ENCODE measurements at regions not wholly inside any gene's neighbourhood (a gene's known extent, or its start where the extent isn't known, plus 50 kb on each side); places are given as distances from the start of the nearest gene placed in this dataset.
"Not testable (repeated sequence)": the region's sequence is repeated elsewhere in the genome, so short reads cannot be mapped to it uniquely, and the experiment has no call there.

- peaks cover 4% of the 10 kb centered on the region for H3K36me3 Mint-ChIP-seq (ENCODE audit: low read depth)
- peaks cover 4% of the 10 kb centered on the region for H3K9me3 Mint-ChIP-seq
- intact Hi-C loops (cut with micrococcal nuclease): no loop called here
- no peaks in the 10 kb centered on the region for H3K27me3 Mint-ChIP-seq (ENCODE audit: insufficient read depth)
- DNase-seq (ENCODE audit: low spot score): no peak
- H3K4me1 Mint-ChIP-seq (ENCODE audit: low read depth): peaks cover 7% of the 10 kb centered on the region
- H3K27ac Mint-ChIP-seq: no peak overlapping the region
- H3K4me3 Mint-ChIP-seq: no peak overlapping the region
Measured at GRCh38 chr6:141472162-141472928, 660.4 kb upstream of the GJE1 start.

DNA sequence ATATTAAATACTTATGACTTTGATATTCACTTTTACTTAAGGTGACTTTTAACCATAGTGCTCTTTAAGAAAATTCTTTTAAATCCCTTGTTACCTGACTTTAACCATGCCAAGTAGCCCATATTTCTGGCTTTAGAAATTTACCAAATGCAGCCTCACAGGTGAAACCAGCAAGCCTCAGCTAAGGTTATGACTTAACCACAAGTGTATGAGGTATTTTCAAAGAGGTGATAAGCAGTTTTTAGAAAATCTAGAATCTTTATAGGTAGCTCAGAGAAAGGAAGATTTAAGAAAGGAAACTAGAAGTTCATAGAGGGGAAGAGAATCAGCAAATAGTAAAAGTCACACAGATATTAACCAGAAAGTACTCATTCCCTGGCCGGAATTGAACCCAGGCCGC lies 661.9 kb upstream of the GJE1 start:
- H3K36me3 Mint-ChIP-seq (ENCODE audit: low read depth): peaks cover 4% of the 10 kb centered on the region
- no peaks in the 10 kb centered on the region for H3K27me3 Mint-ChIP-seq (ENCODE audit: insufficient read depth)
- H3K9me3 Mint-ChIP-seq: peaks cover 4% of the 10 kb centered on the region
- intact Hi-C loops (cut with micrococcal nuclease): no loop called here
- H3K27ac Mint-ChIP-seq: no peak overlapping the region
- no peak overlapping the region for H3K4me3 Mint-ChIP-seq
- no peak for DNase-seq (ENCODE audit: low spot score)
- peaks cover 7% of the 10 kb centered on the region for H3K4me1 Mint-ChIP-seq (ENCODE audit: low read depth)

- no peak for DNase-seq (ENCODE audit: low spot score)
- peaks cover 14% of the 10 kb centered on the region for H3K4me1 Mint-ChIP-seq (ENCODE audit: low read depth)
- no peak overlapping the region for H3K27ac Mint-ChIP-seq
- no peaks in the 10 kb centered on the region for H3K36me3 Mint-ChIP-seq (ENCODE audit: low read depth)
- no peak overlapping the region for H3K4me3 Mint-ChIP-seq
- H3K9me3 Mint-ChIP-seq: no peaks in the 10 kb centered on the region
- intact Hi-C loops (cut with micrococcal nuclease): loop anchor here (10.0 kb wide), 1 partner anchor 47 kb away; no protein-coding TSS in a partner anchor
- no peaks in the 10 kb centered on the region for H3K27me3 Mint-ChIP-seq (ENCODE audit: insufficient read depth)
Measured at GRCh38 chr6:141467881-141468280, 664.8 kb upstream of the GJE1 start.

- Mint-ChIP-seq H3K27me3 (ENCODE audit: insufficient read depth) (no peaks in the 10 kb centered on the region), H3K4me1 (ENCODE audit: low read depth) (peaks cover 14% of the 10 kb centered on the region), H3K36me3 (ENCODE audit: low read depth) (no peaks in the 10 kb centered on the region), H3K9me3 (no peaks in the 10 kb centered on the region), H3K27ac (no peak overlapping the region), H3K4me3 (no peak overlapping the region)
- intact Hi-C loops (cut with micrococcal nuclease): loop anchor here (10.0 kb wide), 1 partner anchor 48 kb away; no protein-coding TSS in a partner anchor
- DNase-seq (ENCODE audit: low spot score): no peak
Measured at GRCh38 chr6:141467041-141467440, 665.7 kb upstream of the GJE1 start.

- H3K36me3 Mint-ChIP-seq (ENCODE audit: low read depth): no peaks in the 10 kb centered on the region
- H3K27ac Mint-ChIP-seq: no peak overlapping the region
- intact Hi-C loops (cut with micrococcal nuclease): loop anchor here (5.0 to 10.0 kb wide), 3 partner anchors 50 to 138 kb away; no protein-coding TSS in a partner anchor
- no peak overlapping the region for H3K4me3 Mint-ChIP-seq
- no peaks in the 10 kb centered on the region for H3K9me3 Mint-ChIP-seq
- H3K27me3 Mint-ChIP-seq (ENCODE audit: insufficient read depth): no peaks in the 10 kb centered on the region
- no peak for DNase-seq (ENCODE audit: low spot score)
- H3K4me1 Mint-ChIP-seq (ENCODE audit: low read depth): peaks cover 14% of the 10 kb centered on the region
Measured at GRCh38 chr6:141464896-141465295, 667.8 kb upstream of the GJE1 start.

DNA sequence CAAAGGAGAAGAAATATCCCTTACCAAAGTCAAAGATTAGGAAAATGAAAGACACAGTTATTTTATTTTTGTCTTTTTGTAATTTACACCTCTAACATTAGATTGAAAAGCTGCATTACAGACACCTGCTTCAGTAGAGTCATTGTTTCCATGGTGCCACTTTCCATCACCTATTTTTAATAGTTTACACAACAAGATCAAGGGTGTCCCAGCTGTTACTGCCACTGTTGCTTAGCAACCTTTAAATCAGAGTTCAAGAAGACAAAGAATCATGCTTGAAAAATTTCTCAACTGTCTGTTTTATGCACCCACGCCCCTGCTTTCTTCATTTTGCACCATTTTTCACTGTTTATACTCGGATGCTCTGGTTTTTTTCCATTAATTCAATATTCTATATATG lies 668.2 kb upstream of the GJE1 start:
- H3K9me3 Mint-ChIP-seq: no peaks in the 10 kb centered on the region
- DNase-seq (ENCODE audit: low spot score): no peak
- H3K4me1 Mint-ChIP-seq (ENCODE audit: low read depth): peaks cover 14% of the 10 kb centered on the region
- no peak overlapping the region for H3K27ac Mint-ChIP-seq
- no peaks in the 10 kb centered on the region for H3K27me3 Mint-ChIP-seq (ENCODE audit: insufficient read depth)
- intact Hi-C loops (cut with micrococcal nuclease): loop anchor here (5.0 to 10.0 kb wide), 3 partner anchors 50 to 137 kb away; no protein-coding TSS in a partner anchor
- no peak overlapping the region for H3K4me3 Mint-ChIP-seq
- no peaks in the 10 kb centered on the region for H3K36me3 Mint-ChIP-seq (ENCODE audit: low read depth)

- no peak overlapping the region for H3K27ac Mint-ChIP-seq
- H3K4me3 Mint-ChIP-seq: no peak overlapping the region
- DNase-seq (ENCODE audit: low spot score): no peak
- H3K27me3 Mint-ChIP-seq (ENCODE audit: insufficient read depth): no peaks in the 10 kb centered on the region
- no peaks in the 10 kb centered on the region for H3K9me3 Mint-ChIP-seq
- no peaks in the 10 kb centered on the region for H3K36me3 Mint-ChIP-seq (ENCODE audit: low read depth)
- H3K4me1 Mint-ChIP-seq (ENCODE audit: low read depth): peaks cover 14% of the 10 kb centered on the region
- intact Hi-C loops (cut with micrococcal nuclease): loop anchor here (1.0 to 10.0 kb wide), 4 partner anchors 20 to 136 kb away; no protein-coding TSS in a partner anchor
Measured at GRCh38 chr6:141463237-141463977, 669.3 kb upstream of the GJE1 start.

DNA sequence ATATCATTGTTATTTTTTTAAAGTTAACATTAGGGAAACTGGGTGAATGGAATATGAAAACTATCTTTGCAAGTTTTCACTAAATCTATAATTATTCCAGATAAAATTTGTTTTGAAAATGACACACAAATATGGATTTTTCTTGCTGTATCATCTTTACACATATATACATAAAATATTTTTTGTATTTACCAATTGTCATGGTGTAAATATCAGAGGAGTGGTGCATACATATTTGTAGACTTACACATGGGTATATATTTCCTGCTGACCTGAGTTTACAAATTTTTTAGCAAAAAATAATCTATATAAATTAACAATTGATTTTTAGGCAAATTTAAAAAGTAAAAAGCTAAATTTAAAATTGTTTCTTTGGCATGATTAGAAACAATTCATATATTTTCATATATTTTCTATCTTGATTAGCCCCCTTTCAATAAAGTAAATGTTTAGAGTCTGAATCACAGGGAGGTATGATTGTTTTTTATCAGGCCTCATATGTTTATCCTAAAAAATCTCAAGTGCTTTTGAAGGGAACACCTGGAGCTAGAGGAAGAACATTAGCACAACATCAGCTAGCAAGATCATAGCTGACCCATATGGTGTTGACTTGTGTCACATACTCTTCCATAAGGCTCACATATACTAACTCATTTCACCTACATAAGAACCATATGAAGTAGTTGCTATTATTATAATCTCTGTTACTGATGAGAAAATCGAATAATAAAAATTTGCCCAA lies 671.8 kb upstream of the GJE1 start:
- Mint-ChIP-seq H3K4me1 (ENCODE audit: low read depth) (peaks cover 7% of the 10 kb centered on the region), H3K36me3 (ENCODE audit: low read depth) (no peaks in the 10 kb centered on the region), H3K4me3 (no peak overlapping the region), H3K27ac (no peak overlapping the region), H3K9me3 (no peaks in the 10 kb centered on the region), H3K27me3 (ENCODE audit: insufficient read depth) (no peaks in the 10 kb centered on the region)
- DNase-seq (ENCODE audit: low spot score): no peak
- intact Hi-C loops (cut with micrococcal nuclease): loop anchor here (5.0 to 10.0 kb wide), 3 partner anchors 54 to 134 kb away; no protein-coding TSS in a partner anchor

DNA sequence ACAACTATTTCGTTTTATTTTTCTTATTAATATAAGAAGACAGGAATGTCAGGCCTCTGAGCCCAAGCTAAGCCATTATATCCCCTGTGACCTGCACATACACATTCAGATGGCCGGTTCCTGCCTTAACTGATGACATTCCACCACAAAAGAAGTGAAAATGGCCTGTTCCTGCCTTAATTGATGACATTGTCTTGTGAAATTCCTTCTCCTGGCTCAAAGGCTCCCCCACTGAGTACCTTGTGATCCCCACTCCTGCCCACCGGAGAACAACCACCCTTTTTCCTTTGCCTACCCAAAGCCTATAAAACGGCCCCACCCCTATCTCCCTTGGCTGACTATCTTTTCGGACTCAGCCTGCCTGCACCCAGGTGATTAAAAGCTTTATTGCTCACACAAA lies 672.5 kb upstream of the GJE1 start:
- DNase-seq (ENCODE audit: low spot score); H3K9me3 Mint-ChIP-seq; H3K27me3 Mint-ChIP-seq (ENCODE audit: insufficient read depth); H3K4me1 Mint-ChIP-seq (ENCODE audit: low read depth); H3K27ac Mint-ChIP-seq; H3K36me3 Mint-ChIP-seq (ENCODE audit: low read depth); H3K4me3 Mint-ChIP-seq: not testable (repeated sequence)
- intact Hi-C loops (cut with micrococcal nuclease): loop anchor here (5.0 to 10.0 kb wide), 3 partner anchors 55 to 133 kb away; no protein-coding TSS in a partner anchor

GRCh38 chr6:141457984-141458383 lies 674.7 kb upstream of the GJE1 start:
- H3K27ac Mint-ChIP-seq; H3K4me3 Mint-ChIP-seq; H3K9me3 Mint-ChIP-seq; intact Hi-C loops (cut with micrococcal nuclease); H3K4me1 Mint-ChIP-seq (ENCODE audit: low read depth); DNase-seq (ENCODE audit: low spot score); H3K36me3 Mint-ChIP-seq (ENCODE audit: low read depth); H3K27me3 Mint-ChIP-seq (ENCODE audit: insufficient read depth): not testable (repeated sequence)

GRCh38 chr6:141452354-141452686 lies 680.4 kb upstream of the GJE1 start:
- no peak overlapping the region for H3K4me3 Mint-ChIP-seq
- no peaks in the 10 kb centered on the region for H3K36me3 Mint-ChIP-seq (ENCODE audit: low read depth)
- no peaks in the 10 kb centered on the region for H3K4me1 Mint-ChIP-seq (ENCODE audit: low read depth)
- intact Hi-C loops (cut with micrococcal nuclease): no loop called here
- no peaks in the 10 kb centered on the region for H3K9me3 Mint-ChIP-seq
- no peak overlapping the region for H3K27ac Mint-ChIP-seq
- DNase-seq (ENCODE audit: low spot score): no peak
- peaks cover 2% of the 10 kb centered on the region for H3K27me3 Mint-ChIP-seq (ENCODE audit: insufficient read depth)

DNA sequence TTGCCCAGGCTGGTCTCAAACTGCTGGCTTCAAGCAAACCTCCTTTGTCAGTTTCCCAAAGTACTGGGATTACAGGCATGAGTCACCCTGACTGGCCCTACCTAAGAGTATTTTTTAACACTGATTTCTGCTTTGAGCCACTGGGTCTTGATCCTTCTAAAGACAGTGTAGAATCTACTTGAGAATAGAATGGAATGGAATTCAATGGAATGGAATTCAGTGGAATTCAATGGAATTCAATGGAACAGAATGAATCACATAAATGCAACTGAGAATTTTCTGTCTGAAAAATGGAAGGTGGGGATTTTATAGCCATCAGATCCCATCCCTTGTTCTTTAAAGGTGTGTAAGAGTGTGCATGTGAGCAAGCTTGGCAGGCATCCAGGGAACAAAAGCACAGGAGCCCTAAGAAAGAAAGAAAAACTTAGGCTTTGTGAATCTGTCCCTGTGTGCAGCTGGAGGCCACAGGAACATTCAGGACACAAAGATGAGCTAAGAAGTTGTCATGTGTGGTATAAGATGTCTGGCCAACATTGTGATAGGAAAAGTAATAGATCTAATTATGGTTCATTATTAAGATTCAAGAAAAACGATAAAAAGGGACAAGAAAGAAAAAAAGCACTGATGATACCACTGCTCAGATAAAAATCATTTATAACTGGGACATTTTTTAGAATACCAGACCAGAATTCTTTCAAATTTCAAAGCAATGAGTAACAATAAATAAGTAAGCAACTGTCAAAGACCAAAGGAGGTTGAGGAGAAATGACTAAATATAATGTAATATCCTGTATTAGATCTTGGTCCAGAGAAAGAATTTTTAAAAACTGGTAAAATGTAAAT lies 681.0 kb upstream of the GJE1 start:
- H3K9me3 Mint-ChIP-seq: no peaks in the 10 kb centered on the region
- peaks cover 2% of the 10 kb centered on the region for H3K27me3 Mint-ChIP-seq (ENCODE audit: insufficient read depth)
- no peak overlapping the region for H3K27ac Mint-ChIP-seq
- intact Hi-C loops (cut with micrococcal nuclease): no loop called here
- no peak for DNase-seq (ENCODE audit: low spot score)
- no peaks in the 10 kb centered on the region for H3K36me3 Mint-ChIP-seq (ENCODE audit: low read depth)
- H3K4me3 Mint-ChIP-seq: no peak overlapping the region
- no peaks in the 10 kb centered on the region for H3K4me1 Mint-ChIP-seq (ENCODE audit: low read depth)

Measured in activated T-helper 1 cell treated with anti-CD3 and anti-CD28 coated beads, Interleukin-12 subunit alpha, Interleukin-12 subunit beta, Interleukin-2, Interleukin-4 antibody, amounts not matched to agents 30 ng/mL and 10 ng/mL and 1 ng/mL, durations not matched to agents 14 hours and 24 hours and 36 hours (primary cell).